K562 (cell line): ENCODE measurements at regions not wholly inside any gene's neighbourhood (a gene's known extent, or its start where the extent isn't known, plus 50 kb on each side); places are given as distances from the start of the nearest gene placed in this dataset.

ENCODE experiments used
- CEBPB ChIP-seq: fragments of 450-650 bp; IDR thresholded peaks from 2 replicates; pipeline ENCODE4 v1.6.1; 2016; ENCODE audit warnings: missing genetic modification characterization, missing compliant biosample characterization
- CLOCK ChIP-seq: fragments of 250-450 bp; sonication (Bioruptor Pico); IDR thresholded peaks from 2 replicates; pipeline ENCODE4 v1.4.0; 2020; ENCODE audit warnings: mild to moderate bottlenecking, moderate library complexity, borderline replicate concordance
- MGA ChIP-seq: fragments of 450-650 bp; IDR thresholded peaks from 2 replicates; pipeline ENCODE4 v1.6.1; 2016; ENCODE audit warnings: mild to moderate bottlenecking, moderate library complexity
- THRAP3 ChIP-seq: fragments of 450-650 bp; IDR thresholded peaks from 2 replicates; pipeline ENCODE4 v1.6.1; 2016; ENCODE audit warnings: mild to moderate bottlenecking, inconsistent platforms, borderline replicate concordance
- ZNF212 ChIP-seq: fragments of 450-650 bp; formaldehyde crosslinking; IDR thresholded peaks from 2 replicates; pipeline ENCODE4 v1.4.0; 2020; ENCODE audit warnings: mild to moderate bottlenecking

- no peak for TF ChIP-seq MGA
- no peak for TF ChIP-seq THRAP3
- no peak for TF ChIP-seq ZNF212 (CRISPR knock-in tag)
- no peak for TF ChIP-seq CLOCK
- TF ChIP-seq CEBPB (tag) = no peak
Observed at GRCh38 chr18:77526962-77527361, 277.3 kb downstream of the GALR1 start (continued).
